GM18498 (cell line): ENCODE measurements at regions not wholly inside any gene's neighbourhood (a gene's known extent, or its start where the extent isn't known, plus 50 kb on each side); places are given as distances from the start of the nearest gene placed in this dataset.
"Not testable (repeated sequence)": the region's sequence is repeated elsewhere in the genome, so short reads cannot be mapped to it uniquely, and the experiment has no call there.

Experiments used
- ATAC-seq: cut with Tn5 transposase; IDR thresholded peaks from one replicate; pipeline ENCODE4 v1.9.1; 2021; ENCODE audit warnings: mild to moderate bottlenecking, moderate library complexity; ENCODE audit not compliant: unreplicated experiment

DNA sequence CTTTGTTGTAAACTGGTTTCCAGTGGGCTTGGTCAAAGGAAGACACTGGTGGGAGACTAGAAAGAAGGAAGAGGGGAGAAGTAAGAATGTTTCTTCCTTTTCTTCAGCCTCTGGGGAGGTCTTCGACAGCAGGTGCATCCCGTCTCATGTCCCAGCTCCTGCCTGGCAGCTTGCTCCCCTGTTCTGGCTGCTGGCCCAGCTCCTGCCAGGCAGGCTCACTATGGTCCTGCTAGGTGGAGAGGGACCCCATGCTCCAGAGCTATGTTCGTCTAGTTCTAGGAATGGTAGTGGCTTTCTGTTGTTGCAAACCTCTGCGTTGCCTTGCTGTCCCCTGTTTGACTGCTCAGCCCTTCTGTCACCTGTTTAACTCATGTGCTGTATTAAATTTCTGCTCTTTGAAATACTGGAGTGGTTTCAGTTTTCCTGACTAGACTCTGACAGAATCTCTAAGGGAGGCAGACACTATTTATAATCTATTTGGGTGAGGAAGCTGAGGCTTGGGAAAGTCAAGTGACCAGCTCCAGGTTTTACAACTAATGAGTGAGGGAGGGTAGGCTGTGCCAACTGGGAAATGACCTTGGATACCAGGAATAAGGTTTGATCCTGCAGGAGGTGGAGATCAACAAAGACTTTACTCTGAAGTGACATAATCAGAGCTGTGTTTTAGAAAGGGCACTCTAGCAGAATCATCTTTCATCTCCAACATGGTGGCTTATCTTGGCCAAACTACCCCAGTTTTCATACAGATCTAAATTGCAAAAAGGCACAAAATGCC is 94.7 kb upstream of the DDHD1 start:
- ATAC-seq = no peak

DNA sequence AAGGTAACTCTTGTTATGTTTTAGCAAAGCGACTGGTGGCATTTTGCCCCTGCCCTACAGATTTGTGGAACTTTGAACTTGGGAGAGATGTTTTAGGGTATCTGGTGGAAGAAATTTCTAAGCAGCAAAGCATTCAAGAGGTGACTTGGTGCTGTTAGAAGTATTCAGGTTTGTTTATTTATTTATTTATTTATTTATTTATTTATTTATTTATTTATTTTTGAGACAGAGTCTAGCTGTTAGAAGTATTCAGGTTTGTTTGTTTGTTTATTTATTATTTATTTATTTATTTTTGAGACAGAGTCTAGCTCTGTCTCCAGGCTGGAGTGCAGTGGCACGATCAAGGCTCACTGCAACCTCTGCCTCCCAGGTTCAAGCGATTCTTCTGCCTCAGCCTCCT is 89.8 kb upstream of the DDHD1 start:
- not testable (repeated sequence) for ATAC-seq

DNA sequence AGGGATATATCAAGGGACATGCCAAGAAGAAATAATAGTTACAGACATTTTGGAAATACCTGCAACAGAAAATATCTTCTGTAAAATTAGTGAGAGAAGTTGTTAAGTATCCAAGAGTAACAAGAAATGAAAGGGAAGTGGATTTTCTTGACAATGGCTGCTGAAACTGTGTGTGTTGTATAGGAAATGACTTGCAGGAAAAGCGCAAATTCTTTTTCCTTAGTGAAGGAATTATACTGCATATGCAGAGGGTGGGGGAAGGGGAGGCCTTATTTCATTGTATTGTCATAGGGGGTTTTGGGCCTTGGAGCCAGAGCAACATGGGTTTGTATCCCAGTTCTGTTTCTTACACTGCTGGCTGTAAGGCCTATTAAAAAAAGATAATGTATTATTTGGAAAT is 84.4 kb upstream of the DDHD1 start:
- no peak for ATAC-seq

DNA sequence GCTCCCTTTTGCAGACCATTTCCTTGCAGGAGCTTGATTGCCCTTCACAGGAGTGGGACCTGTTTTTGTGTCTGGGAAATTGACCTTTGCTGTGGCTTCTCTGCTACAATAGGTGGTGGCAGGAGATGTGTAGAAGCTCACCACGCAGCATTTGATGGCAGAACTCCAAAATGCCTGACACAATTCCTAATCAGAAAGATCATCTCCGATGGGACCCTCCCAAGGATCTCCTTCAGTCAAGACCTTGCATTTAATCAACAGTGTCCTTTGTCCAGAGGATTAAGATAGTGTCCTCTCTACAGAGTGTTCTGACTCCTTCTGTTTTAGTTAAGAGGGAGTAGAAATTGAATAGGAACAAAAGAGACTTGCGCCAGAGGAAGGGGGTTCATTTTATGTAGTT is 83.6 kb upstream of the DDHD1 start:
- no peak for ATAC-seq

DNA sequence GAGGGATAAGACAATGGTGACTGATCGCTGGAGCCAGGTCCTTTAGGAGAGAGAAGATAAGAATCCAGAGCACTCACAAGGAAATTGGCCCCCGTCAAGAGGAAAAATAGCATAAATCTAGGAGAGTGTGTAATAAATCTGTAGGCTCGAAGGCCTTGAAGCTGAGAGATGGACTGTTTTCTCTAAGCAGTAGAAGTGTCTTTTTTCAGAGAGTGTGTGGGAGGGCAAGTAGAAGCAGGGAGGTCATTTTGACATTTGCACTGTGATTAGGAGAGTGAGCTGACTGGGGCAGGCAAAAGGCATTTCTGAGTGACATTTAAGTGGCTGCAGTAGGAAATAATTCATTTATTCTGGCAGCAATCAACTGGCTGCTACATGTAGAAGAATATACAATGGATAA is 78.0 kb upstream of the DDHD1 start:
- no peak for ATAC-seq

DNA sequence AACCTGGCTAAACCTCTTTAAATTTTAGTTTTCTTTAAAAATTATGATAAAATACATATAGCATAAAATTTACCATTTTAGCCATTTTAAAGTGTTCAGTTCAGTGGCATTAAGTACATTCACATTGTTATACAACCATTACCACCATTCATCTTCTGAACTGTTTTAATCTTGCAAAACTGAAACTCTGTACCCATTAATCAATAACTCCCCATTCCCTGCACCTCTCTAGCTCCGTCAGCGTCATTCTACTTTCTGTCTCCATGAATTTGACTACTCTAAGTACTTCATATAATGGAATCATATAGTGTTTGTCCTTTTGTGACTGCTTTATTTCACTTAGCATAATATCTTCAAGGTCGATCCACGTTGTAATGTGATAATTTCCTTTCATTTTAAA is 75.8 kb upstream of the DDHD1 start:
- no peak for ATAC-seq

DNA sequence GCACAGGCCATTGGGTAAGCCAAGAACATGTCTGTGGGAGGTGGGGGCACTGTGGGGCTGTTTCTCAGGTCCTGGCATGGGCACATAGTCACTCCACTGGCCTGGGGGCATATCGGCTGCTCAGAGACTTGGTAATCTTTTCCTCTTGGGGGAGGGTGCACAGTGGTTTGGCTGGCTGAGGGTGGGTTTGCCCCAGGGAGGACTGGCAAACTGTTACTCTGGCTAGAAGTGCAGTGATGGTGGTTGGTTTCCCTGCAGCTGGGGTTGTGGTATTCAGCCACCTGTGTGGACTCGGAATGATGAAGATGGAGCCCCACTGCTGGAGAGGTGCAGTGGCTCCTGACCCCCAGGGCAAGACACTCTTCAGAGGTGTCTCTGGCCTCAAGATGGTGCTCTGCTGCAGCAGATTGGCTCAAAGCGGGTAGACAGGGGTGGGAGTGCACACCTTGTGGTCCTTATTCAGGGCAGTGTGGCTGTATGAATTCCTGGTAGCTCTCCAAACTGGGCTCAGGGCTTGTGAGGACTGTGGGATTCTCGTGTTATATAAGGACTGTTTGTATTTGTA is 74.1 kb upstream of the DDHD1 start:
- no peak for ATAC-seq

DNA sequence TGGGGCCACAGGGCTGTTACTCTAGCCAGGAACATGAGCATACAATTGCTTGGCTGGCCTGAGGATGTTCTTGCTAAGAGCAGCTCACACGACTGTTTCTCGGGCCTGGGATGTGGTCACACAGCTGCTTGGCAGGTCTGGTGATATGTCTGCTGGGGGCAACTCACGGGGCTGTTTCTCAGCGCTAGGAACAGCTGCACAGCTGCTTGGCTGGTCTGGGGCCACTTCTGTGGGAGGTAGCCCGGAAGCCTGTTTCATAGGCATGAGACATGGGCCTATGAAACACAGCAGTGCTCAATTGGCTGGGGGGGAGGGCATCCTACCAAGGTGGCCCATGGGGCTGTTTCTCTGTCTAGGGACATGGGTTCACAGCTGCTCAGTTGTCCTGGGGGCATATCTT is 73.4 kb upstream of the DDHD1 start:
- no peak for ATAC-seq

DNA sequence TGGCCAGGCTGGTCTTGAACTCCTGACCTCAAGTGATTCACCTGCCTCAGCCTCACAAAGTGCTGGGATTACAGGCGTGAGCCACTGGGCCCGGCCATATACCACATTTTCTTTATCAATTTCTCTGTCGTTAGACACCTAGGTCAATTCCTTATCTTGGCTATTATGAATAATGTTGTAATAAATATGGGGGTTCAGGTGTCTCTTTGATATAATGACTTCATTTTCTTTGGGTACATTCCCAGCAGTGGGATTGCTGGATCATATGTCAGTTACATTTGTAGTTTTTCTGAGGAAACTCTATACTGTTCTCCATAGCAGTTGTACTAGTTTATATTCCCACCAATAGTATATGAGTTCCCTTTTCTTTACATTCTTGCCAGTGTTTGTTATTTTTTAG is 67.8 kb upstream of the DDHD1 start:
- no peak for ATAC-seq

DNA sequence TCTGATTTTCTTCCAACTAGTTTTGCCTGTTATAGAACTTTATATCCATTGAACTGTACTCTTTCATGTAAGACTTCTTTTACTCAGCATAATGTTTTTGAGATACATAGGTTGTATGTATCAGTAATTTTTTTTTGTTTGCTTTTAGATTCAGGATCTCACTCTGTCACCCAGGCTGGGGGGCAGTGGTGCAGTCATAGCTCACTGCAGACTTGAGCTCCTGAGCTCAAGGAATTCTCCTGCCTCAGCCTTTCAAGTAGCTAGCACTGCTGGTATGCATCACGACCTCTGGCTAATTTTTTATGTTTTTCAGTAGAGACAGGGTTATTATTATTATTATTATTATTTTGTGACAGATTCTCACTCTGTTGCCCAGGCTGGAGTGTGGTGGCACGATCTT is 65.0 kb upstream of the DDHD1 start:
- ATAC-seq = no peak

DNA sequence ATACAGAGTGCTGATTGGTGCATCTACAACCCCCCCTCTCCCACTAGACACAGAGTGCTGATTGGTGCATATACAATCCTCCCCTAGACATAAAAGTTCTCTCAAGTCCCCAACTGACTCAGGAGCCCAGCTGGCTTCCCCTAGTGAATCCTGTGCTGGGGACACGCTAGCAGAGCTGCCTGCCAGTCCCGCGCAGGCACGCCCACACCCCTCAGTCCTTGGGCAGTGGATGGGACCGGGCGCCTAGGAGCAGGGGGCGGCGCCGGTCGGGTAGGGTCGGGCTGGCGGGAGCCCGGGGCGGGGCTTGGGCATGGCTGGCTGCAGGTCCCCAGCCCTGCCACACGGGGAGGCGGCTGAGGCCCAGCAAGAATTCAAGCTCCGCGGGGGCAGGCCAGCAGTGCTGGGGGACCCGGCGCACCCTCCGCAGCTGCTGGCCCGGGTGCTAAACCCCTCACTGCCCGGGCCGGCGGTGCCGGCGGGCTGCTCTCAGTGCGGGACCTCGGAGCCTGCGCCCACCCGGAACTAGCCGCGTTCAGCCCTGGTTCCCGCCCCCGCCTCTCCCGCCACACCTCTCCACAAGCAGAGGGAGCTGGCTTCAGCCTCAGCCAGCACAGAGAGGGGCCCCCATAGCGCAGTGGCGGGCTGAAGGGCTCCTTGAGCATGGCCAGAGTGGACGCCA is 64.3 kb upstream of the DDHD1 start:
- peak; percentile 100 for ATAC-seq

DNA sequence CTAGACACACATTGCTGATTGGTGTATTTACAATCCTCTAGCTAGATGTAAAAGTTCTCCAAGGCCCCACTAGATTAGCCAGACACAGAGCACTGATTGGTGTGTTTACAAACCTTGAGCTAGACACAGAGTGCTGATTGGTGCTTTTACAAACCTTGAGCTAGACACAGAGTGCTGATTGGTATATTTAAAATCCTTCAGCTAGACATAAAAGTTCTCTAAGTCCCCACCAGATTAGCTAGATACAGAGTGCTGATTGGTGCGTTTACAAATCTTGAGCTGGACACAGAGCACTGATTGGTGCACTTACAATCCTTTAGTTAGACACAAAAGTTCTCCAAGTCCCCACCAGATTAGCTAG is 63.8 kb upstream of the DDHD1 start:
- ATAC-seq = not testable (repeated sequence)

DNA sequence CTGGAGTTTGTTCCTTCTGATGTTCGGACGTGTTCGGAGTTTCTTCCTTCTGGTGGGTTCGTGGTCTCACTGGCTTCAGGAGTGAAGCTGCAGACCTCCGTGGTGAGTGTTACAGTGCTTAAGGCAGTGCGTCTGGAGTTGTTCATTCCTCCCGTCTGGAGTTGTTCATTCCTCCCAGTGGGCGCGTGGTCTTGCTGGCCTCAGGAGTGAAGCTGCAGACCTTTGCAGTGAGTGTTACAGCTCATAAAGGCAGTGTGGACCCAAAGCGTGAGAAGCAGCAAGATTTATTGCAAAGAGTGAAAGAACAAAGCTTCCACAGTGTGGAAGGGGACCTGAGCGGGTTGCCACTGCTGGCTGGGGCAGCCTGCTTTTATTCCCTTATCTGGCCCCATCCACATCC is 63.4 kb upstream of the DDHD1 start:
- not testable (repeated sequence) for ATAC-seq

DNA sequence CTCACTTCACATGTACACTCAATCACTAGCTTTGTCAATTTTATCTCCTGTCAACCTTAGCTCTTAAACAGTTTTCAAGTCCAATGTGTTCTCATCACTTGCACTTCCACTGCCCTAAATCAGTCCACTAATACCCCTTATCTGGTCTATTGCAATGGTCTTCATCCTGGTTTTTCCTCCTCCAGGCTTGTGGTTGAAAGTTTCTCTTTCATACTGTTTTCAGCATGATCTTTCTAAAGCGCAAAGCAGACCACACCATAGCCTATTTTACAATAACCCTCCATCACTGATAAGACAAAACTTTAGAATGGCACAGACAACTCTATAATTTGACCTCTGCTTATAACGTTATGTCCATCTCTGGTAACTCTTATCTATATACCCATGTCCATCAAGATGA is 62.0 kb upstream of the DDHD1 start:
- ATAC-seq = no peak

DNA sequence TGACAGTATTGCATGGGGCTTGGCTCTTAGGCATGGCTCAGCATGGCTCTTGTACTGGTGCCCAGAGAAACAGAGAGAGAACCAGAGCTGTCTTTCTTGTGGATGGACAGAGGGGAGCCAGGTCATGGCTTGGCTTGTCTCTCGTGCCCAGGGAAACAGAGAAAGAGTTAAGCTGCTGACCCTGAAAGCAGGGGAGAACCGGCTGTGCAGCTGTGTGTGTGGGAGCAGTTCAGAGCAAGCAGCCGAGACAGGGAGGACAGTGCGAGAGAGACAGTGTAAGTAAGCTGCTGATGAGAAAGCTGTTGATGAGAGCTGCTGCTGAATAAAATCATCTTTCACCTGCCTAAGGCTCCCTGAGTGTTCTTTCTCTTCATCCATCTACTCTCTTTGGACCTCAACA is 61.3 kb upstream of the DDHD1 start:
- ATAC-seq = no peak

DNA sequence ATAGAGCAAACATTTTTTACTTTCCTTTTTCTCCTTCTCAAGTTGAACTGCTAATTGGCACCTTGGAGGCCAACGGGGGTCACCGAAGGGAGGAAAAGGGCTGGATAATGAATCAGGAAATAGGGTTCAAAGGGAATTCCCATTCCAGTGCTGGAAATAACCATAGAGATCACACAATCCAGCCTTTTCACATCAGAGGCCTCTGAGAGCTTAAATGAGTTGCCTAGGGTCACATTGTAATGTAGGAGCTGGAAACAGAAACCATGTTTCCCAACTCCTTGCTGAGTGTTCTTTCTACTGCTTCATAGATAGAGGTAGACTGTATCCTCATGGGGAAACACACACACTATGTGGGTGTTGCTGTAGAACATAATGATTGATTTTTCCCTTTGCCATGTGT is 60.6 kb upstream of the DDHD1 start:
- no peak for ATAC-seq

DNA sequence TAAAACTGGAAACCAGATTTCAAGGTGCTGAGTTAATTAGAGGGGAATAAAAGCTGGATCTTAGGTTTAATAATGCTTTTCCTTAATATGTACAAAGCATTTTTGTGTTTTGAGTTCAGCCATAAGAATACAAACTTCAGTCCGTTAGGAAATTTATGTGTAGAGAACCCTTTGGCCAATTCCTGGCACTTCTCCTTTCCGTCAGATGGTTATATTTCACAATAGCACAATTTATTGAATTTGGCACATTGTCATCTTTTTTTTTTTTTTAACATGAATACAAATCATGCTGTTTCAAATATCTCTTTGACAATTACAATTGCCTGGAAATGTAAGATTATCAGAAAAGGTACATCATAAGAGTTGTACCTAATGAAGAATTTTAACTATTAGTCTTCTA is 56.2 kb upstream of the DDHD1 start:
- ATAC-seq = no peak
